Brain microvascular endothelial cell (primary cell): ENCODE measurements at regions not wholly inside any gene's neighbourhood (a gene's known extent, or its start where the extent isn't known, plus 50 kb on each side); places are given as distances from the start of the nearest gene placed in this dataset.

ENCODE experiments used
- DNase-seq: peaks from one replicate; pipeline ENCODE4 v3.0.0-alpha.2; 2020
- H3K27ac ChIP-seq: fragments of 250-450 bp; sonication (Bioruptor Pico); 2 replicates; pipeline ENCODE4 v1.5.1; 2020; ENCODE audit warnings: mild to moderate bottlenecking, moderate library complexity
- H3K27me3 ChIP-seq: fragments of 250-450 bp; sonication (Bioruptor Pico); replicated peaks from 2 replicates; pipeline ENCODE4 v1.5.1; 2020; ENCODE audit warnings: mild to moderate bottlenecking
- H3K36me3 ChIP-seq: fragments of 250-450 bp; sonication (Bioruptor Pico); replicated peaks from 2 replicates; pipeline ENCODE4 v1.5.1; 2020; ENCODE audit warnings: mild to moderate bottlenecking
- H3K4me3 ChIP-seq: 2 replicates; pipeline ENCODE4 v1.5.1; 2011; ENCODE audit warnings: low read depth, mild to moderate bottlenecking, control low read depth, low read length, moderate library complexity
- CTCF ChIP-seq: IDR thresholded peaks from 2 replicates; pipeline ENCODE4 v1.5.1; 2011; ENCODE audit warnings: low read depth, mild to moderate bottlenecking, moderate library complexity, low read length, control low read depth, inconsistent platforms; ENCODE audit errors: missing control alignments
- in situ Hi-C: cut with HindIII; loops from 2 replicates; pipeline ENCODE4 v1.10.0; 2017; ENCODE audit warnings: low sequenced_read_pairs, low pct_ligation_motif_present

GRCh38 chr2:187934236-187934635 lies 357.4 kb upstream of the GULP1 start:
- no peak for DNase-seq
- no peaks in the 10 kb centered on the region for H3K36me3 ChIP-seq
- TF ChIP-seq CTCF, result no peak
- no peak overlapping the region for H3K4me3 ChIP-seq
- no peak overlapping the region for H3K27ac ChIP-seq
- no peaks in the 10 kb centered on the region for H3K27me3 ChIP-seq
- in situ Hi-C loops, result no loop called here

- TF ChIP-seq CTCF, result no peak
- in situ Hi-C loops, result no loop called here
- Histone ChIP-seq H3K36me3 (no peaks in the 10 kb centered on the region), H3K27ac (no peak overlapping the region), H3K27me3 (no peaks in the 10 kb centered on the region), H3K4me3 (no peak overlapping the region)
- DNase-seq, result no peak
Measured at GRCh38 chr2:187934692-187935091, 357.0 kb upstream of the GULP1 start.

- Histone ChIP-seq H3K27ac (no peak overlapping the region), H3K36me3 (no peaks in the 10 kb centered on the region), H3K27me3 (no peaks in the 10 kb centered on the region), H3K4me3 (no peak overlapping the region)
- TF ChIP-seq CTCF, result no peak
- DNase-seq, result no peak
- in situ Hi-C loops, result no loop called here
Measured at GRCh38 chr2:187935126-187935525, 356.5 kb upstream of the GULP1 start.

- in situ Hi-C loops, result no loop called here
- no peaks in the 10 kb centered on the region for H3K27me3 ChIP-seq
- no peak overlapping the region for H3K4me3 ChIP-seq
- DNase-seq, result no peak
- H3K36me3 ChIP-seq, result no peaks in the 10 kb centered on the region
- no peak overlapping the region for H3K27ac ChIP-seq
- TF ChIP-seq CTCF, result no peak
Measured at GRCh38 chr2:187936228-187936627, 355.4 kb upstream of the GULP1 start.

GRCh38 chr2:187939180-187939579 lies 352.5 kb upstream of the GULP1 start:
- TF ChIP-seq CTCF, result no peak
- in situ Hi-C loops, result no loop called here

GRCh38 chr2:187942876-187943275 lies 348.8 kb upstream of the GULP1 start:
- no peak for TF ChIP-seq CTCF
- Histone ChIP-seq H3K27ac (no peak overlapping the region), H3K27me3 (no peaks in the 10 kb centered on the region), H3K4me3 (no peak overlapping the region), H3K36me3 (no peaks in the 10 kb centered on the region)
- DNase-seq, result no peak
- in situ Hi-C loops, result no loop called here

More at GRCh38 chr2:187939180-187939579, 352.5 kb upstream of the GULP1 start:
- Histone ChIP-seq H3K27ac (no peak overlapping the region), H3K4me3 (no peak overlapping the region), H3K36me3 (no peaks in the 10 kb centered on the region), H3K27me3 (no peaks in the 10 kb centered on the region)
- DNase-seq, result no peak
